Activated B cell treated with CpG ODN at 0.5 μM for 24 hours (primary cell): ENCODE measurements at regions not wholly inside any gene's neighbourhood (a gene's known extent, or its start where the extent isn't known, plus 50 kb on each side); places are given as distances from the start of the nearest gene placed in this dataset.

Source experiments
- ATAC-seq: fragments of 200-7000 bp; cut with Tn5 transposase; one replicate; pipeline ENCODE4 v1.10.0; 2021; ENCODE audit warnings: low read depth, mild to moderate bottlenecking, moderate library complexity
- CTCF ChIA-PET: fragments of 350-600 bp; sonication (Branson Sonifier 250); formaldehyde crosslinking; loops from one replicate; lab custom pipeline; 2021; ENCODE audit warnings: antibody characterized with exemption; lab: Charles Lee
- POLR2A ChIA-PET: fragments of 350-600 bp; sonication (Branson Sonifier 250); formaldehyde crosslinking; loops from one replicate; lab custom pipeline; 2021; ENCODE audit warnings: antibody characterized with exemption; lab: Charles Lee
- DNase-seq: peaks from one replicate; pipeline ENCODE4 v3.0.0; 2022
- H3K27ac Mint-ChIP-seq: one replicate; pipeline ENCODE4 v1.8.0; 2020; ENCODE audit warnings: mixed read lengths
- H3K27me3 Mint-ChIP-seq: one replicate; pipeline ENCODE4 v1.8.0; 2021; ENCODE audit warnings: mixed read lengths
- H3K36me3 Mint-ChIP-seq: one replicate; pipeline ENCODE4 v1.8.0; 2021; ENCODE audit warnings: low read depth, mixed read lengths
- H3K4me1 Mint-ChIP-seq: one replicate; pipeline ENCODE4 v1.8.0; 2021; ENCODE audit warnings: mixed read lengths
- H3K4me3 Mint-ChIP-seq: one replicate; pipeline ENCODE4 v1.8.0; 2020; ENCODE audit warnings: mild to moderate bottlenecking, mixed read lengths
- H3K9me3 Mint-ChIP-seq: one replicate; pipeline ENCODE4 v1.8.0; 2020; ENCODE audit warnings: mixed read lengths
- CTCF ChIP-seq: fragments of 200-600 bp; IDR thresholded peaks from one replicate; pipeline ENCODE4 v1.8.0; 2022; ENCODE audit warnings: antibody characterized with exemption, mild to moderate bottlenecking
- intact Hi-C: fragments of 100-400 bp; cut with micrococcal nuclease; formaldehyde crosslinking; loops from one replicate; pipeline ENCODE4 v1.15.1; 2024

GRCh38 chr11:71101046-71101445 lies 151.3 kb downstream of the SHANK2 start:
- no peak for ATAC-seq

GRCh38 chr11:71098776-71099175 lies 153.6 kb downstream of the SHANK2 start:
- ChIA-PET CTCF (no interaction called here), POLR2A (no interaction called here)
- no peak overlapping the region for H3K4me3 Mint-ChIP-seq
- intact Hi-C loops, result no loop called here
- ATAC-seq (no peak), DNase-seq (no peak)
- H3K27ac Mint-ChIP-seq, result no peak overlapping the region
- no peaks in the 10 kb centered on the region for H3K9me3 Mint-ChIP-seq
- H3K27me3 Mint-ChIP-seq, result peaks cover 4% of the 10 kb centered on the region
- no peaks in the 10 kb centered on the region for H3K4me1 Mint-ChIP-seq
- H3K36me3 Mint-ChIP-seq, result no peaks in the 10 kb centered on the region
- no peak for TF ChIP-seq CTCF

More at GRCh38 chr11:71101046-71101445, 151.3 kb downstream of the SHANK2 start:
- Mint-ChIP-seq H3K9me3 (no peaks in the 10 kb centered on the region), H3K4me1 (no peaks in the 10 kb centered on the region), H3K4me3 (no peak overlapping the region), H3K36me3 (no peaks in the 10 kb centered on the region), H3K27me3 (peaks cover 4% of the 10 kb centered on the region), H3K27ac (no peak overlapping the region)
- ChIA-PET POLR2A (no interaction called here), CTCF (no interaction called here)
- no peak for TF ChIP-seq CTCF
- no peak for DNase-seq
- intact Hi-C loops, result no loop called here

- H3K27me3 Mint-ChIP-seq, result peaks cover 7% of the 10 kb centered on the region
These were observed 154.7 kb downstream of the SHANK2 start for GRCh38 chr11:71097506-71098240.

GRCh38 chr11:71096751-71097388 lies 155.5 kb downstream of the SHANK2 start:
- peaks cover 7% of the 10 kb centered on the region for H3K27me3 Mint-ChIP-seq
- no peak for TF ChIP-seq CTCF
- ATAC-seq, result no peak
- intact Hi-C loops, result no loop called here
- H3K27ac Mint-ChIP-seq, result no peak overlapping the region
- H3K4me3 Mint-ChIP-seq, result no peak overlapping the region
- H3K36me3 Mint-ChIP-seq, result no peaks in the 10 kb centered on the region
- no peaks in the 10 kb centered on the region for H3K9me3 Mint-ChIP-seq
- no peaks in the 10 kb centered on the region for H3K4me1 Mint-ChIP-seq
- ChIA-PET POLR2A (no interaction called here), CTCF (no interaction called here)
- no peak for DNase-seq

More at GRCh38 chr11:71097506-71098240, 154.7 kb downstream of the SHANK2 start:
- ChIA-PET CTCF (no interaction called here), POLR2A (no interaction called here)
- Mint-ChIP-seq H3K36me3 (no peaks in the 10 kb centered on the region), H3K27ac (no peak overlapping the region), H3K4me3 (no peak overlapping the region), H3K4me1 (no peaks in the 10 kb centered on the region), H3K9me3 (no peaks in the 10 kb centered on the region)
- ATAC-seq (no peak), DNase-seq (no peak)
- intact Hi-C loops, result no loop called here
- TF ChIP-seq CTCF, result no peak

GRCh38 chr11:71095294-71095850 lies 157.0 kb downstream of the SHANK2 start:
- Mint-ChIP-seq H3K36me3 (no peaks in the 10 kb centered on the region), H3K9me3 (no peaks in the 10 kb centered on the region), H3K4me3 (no peak overlapping the region), H3K27ac (no peak overlapping the region), H3K4me1 (no peaks in the 10 kb centered on the region), H3K27me3 (peaks cover 10% of the 10 kb centered on the region)
- no peak for ATAC-seq
- intact Hi-C loops, result no loop called here
- CTCF ChIA-PET, result no interaction called here
- no peak for DNase-seq
- POLR2A ChIA-PET, result no interaction called here
- no peak for TF ChIP-seq CTCF
